Hepatic stellate cell (primary cell): ENCODE measurements at regions not wholly inside any gene's neighbourhood (a gene's known extent, or its start where the extent isn't known, plus 50 kb on each side); places are given as distances from the start of the nearest gene placed in this dataset.

Experiments used
- DNase-seq: peaks from one replicate; pipeline ENCODE4 v3.0.0; 2011; ENCODE audit warnings: low spot score

GRCh38 chr9:96183751-96184150 is 118.2 kb downstream of the HSD17B3 start:
- DNase-seq: no peak

- no peak for DNase-seq
These were observed 123.8 kb downstream of the HSD17B3 start for GRCh38 chr9:96178153-96178552.

- DNase-seq: no peak
These were observed 124.3 kb downstream of the HSD17B3 start for GRCh38 chr9:96177719-96178028.

GRCh38 chr9:96177005-96177718 is 124.8 kb downstream of the HSD17B3 start:
- DNase-seq: no peak

GRCh38 chr9:96175796-96176195 is 126.2 kb downstream of the HSD17B3 start:
- DNase-seq: no peak

- DNase-seq: no peak
These were observed 127.0 kb downstream of the HSD17B3 start for GRCh38 chr9:96175001-96175400.

- DNase-seq: no peak
These were observed 127.6 kb downstream of the HSD17B3 start for GRCh38 chr9:96174371-96174770.

- no peak for DNase-seq
These were observed 128.3 kb downstream of the HSD17B3 start for GRCh38 chr9:96173640-96174039.

GRCh38 chr9:96172797-96173196 is 129.2 kb downstream of the HSD17B3 start:
- DNase-seq: no peak

- no peak for DNase-seq
These were observed 130.2 kb downstream of the HSD17B3 start for GRCh38 chr9:96171728-96172127.

GRCh38 chr9:96169901-96170300 is 132.1 kb downstream of the HSD17B3 start:
- no peak for DNase-seq

GRCh38 chr9:96169484-96169883 is 132.5 kb downstream of the HSD17B3 start:
- DNase-seq: peak; percentile 42

- DNase-seq: no peak
These were observed 133.1 kb downstream of the HSD17B3 start for GRCh38 chr9:96168882-96169281.

GRCh38 chr9:96167011-96167410 is 135.0 kb downstream of the HSD17B3 start:
- DNase-seq: no peak

GRCh38 chr9:96164268-96164683 is 137.7 kb downstream of the HSD17B3 start:
- DNase-seq: no peak

GRCh38 chr9:96163712-96164111 is 138.3 kb downstream of the HSD17B3 start:
- DNase-seq: no peak

GRCh38 chr9:96163161-96163560 is 138.8 kb downstream of the HSD17B3 start:
- DNase-seq: no peak

- no peak for DNase-seq
These were observed 140.2 kb downstream of the HSD17B3 start for GRCh38 chr9:96161819-96162218.

GRCh38 chr9:96160866-96161265 is 141.1 kb downstream of the HSD17B3 start:
- DNase-seq: no peak

- DNase-seq: no peak
These were observed 141.8 kb downstream of the HSD17B3 start for GRCh38 chr9:96160168-96160567.

- DNase-seq: no peak
These were observed 142.4 kb downstream of the HSD17B3 start for GRCh38 chr9:96159596-96159995.

- no peak for DNase-seq
These were observed 142.9 kb downstream of the HSD17B3 start for GRCh38 chr9:96158909-96159575.

- no peak for DNase-seq
These were observed 143.8 kb downstream of the HSD17B3 start for GRCh38 chr9:96158147-96158546.

- no peak for DNase-seq
These were observed 144.3 kb downstream of the HSD17B3 start for GRCh38 chr9:96157675-96158074.
